GM21515 (cell line): ENCODE measurements at regions not wholly inside any gene's neighbourhood (a gene's known extent, or its start where the extent isn't known, plus 50 kb on each side); places are given as distances from the start of the nearest gene placed in this dataset.

Source experiments
- ATAC-seq: cut with Tn5 transposase; IDR thresholded peaks from one replicate; pipeline ENCODE4 v1.9.1; 2021; ENCODE audit not compliant: unreplicated experiment

GRCh38 chr4:13316354-13316753 lies 167.8 kb downstream of the RAB28 start:
- ATAC-seq: no peak

DNA sequence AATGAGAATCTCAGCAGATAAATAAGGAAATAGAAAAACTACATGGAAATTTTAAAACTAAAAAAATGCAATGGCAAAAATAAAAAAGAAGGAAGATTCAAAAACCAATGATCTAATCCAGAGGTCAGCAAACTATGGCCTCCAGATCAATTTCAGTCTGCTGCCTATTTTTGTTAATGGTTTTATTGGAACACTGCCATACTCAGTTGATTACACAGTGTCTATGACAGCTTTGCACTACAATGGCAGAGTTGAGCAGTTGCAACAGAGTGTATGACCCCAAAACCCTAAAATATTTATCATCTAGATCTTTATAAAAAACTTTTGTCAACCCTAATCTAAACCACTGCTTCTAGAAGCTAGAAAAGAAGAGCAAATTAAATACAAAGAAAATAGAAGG lies 170.3 kb downstream of the RAB28 start:
- no peak for ATAC-seq

DNA sequence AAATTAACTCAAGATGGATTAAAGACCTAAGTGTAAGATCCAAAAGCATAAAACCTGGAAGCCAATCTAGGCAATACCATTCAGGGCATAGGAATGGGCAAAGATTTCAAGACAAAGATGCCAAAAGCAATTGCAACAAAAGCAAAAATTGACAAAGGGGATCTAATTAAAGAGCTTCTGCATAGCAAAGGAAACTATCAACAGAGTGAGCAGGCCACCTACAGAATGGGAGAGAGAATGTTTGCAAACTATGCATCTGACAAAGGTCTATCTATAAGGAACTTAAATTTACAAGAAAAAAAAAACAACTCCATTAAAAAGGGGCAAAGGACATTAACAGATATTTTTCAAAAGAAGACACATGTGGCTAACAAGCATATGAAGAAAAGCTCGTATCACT lies 171.9 kb downstream of the RAB28 start:
- ATAC-seq: no peak

- ATAC-seq: no peak
These were observed 174.4 kb downstream of the RAB28 start for GRCh38 chr4:13309751-13310150.

DNA sequence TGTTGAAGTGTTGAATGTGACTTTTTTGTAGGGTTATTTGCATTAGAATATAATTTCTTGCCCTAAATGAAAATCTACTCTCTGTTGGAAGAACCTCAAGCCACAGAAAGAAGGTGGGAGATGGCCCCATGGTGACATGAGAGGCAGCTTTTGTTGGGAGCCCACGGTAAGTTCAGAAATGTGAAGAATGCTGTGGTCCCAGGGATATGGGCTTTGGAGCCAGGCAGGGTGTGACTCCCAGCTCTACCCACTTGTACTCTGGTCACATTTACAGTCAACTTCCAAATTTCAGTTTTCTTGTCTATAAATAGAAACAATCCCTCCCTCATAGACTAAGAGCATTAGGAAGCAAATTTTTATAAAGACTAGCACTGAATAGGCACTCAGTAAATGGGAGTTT lies 177.8 kb downstream of the RAB28 start:
- no peak for ATAC-seq

DNA sequence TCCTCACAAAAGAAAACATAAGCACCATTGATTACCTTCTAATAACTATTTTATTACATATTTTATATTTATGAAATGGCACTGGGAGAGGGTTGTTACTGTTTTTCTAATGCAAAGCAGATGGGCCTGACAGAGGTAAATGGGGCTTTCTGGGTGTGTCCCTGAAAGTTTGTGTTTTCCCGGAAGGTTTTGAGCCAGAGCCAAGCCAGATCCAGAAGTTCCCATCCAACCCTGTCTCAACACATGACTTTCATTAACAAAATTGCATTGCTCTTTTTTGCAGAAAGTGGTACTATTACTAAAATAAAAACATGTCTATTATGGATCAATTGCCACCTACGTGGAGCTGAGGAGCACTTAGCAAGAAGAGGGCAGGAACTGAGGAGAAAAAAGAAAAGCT lies 181.3 kb downstream of the RAB28 start:
- no peak for ATAC-seq

DNA sequence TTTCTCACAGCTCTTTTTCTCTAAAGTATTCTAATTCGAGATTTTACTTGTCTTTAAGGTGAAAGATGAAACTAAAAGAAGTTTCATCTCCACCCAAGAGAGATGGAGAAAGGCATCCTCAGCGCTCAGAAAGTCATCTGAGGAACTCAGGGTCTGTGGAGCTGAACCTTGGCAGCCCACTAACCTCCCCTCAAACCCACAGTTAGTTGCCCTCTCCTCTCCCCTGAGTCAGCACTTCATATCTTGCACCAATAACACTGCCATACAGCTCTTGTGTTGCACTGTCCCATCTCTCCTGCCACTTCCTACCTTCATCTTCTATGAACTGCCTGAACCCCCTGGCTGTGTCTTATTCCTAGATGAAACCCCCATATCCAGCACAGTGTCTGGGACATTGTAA lies 184.8 kb downstream of the RAB28 start:
- no peak for ATAC-seq

DNA sequence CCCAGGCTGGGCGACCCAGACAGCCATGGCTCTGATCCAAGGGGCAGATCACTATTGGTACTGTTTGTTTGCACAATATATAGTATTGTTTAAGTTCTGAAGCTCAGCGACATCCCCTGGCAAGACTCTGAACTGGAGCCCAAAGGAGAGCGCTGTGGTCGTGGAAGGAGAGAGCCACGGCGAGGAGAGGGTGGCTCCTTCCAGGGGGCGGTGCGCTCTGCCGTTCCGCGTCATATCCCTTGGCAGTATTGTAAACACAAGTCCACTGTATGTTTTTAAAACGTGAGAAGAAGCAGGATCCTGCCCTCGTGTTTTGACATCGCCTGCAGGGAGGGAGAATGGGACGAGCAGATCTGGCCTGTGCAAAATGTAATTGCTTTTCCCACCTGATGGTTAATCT lies 185.5 kb downstream of the RAB28 start:
- no peak for ATAC-seq

- no peak for ATAC-seq
These were observed 187.2 kb downstream of the RAB28 start for GRCh38 chr4:13296986-13297385.

- ATAC-seq: no peak
These were observed 189.1 kb downstream of the RAB28 start for GRCh38 chr4:13294961-13295605.

DNA sequence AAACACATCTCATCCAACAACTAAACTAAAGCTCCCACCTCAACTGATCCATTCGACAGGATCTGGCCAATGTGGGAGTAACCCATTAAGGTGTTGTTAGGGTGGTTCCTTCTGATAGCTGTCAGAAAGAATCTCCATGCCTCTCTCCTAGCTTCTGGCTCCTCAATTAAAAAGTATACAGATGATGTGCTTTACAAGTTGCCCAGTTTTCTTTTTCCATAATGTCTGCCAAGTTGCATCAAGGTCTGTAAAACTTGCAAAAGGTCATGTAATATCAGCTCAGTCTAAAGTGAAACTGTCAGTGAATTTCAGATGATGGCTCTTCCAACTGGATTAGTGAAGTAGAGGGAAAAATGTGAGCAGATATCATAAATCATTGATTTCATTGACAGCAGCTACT lies 191.8 kb downstream of the RAB28 start:
- ATAC-seq: no peak

DNA sequence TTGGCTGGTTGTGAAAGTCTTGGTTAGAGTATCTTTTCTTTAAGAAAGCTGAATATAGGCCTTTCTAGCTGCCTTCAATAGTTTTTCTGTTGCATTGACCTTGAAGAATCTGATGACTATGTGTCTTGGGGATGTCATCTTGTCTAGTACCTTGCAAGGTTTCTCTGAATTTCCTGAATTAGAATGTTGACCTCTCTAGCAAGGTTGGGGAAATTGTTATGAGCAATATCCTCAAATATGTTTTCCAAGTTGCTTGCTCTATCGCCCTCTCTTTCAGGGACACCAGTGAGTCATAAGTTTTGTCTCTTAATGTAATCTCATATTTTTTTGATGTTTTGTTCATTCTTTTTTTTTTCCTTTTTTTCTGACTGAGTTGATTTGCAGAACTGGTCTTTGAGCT lies 194.7 kb downstream of the RAB28 start:
- no peak for ATAC-seq

DNA sequence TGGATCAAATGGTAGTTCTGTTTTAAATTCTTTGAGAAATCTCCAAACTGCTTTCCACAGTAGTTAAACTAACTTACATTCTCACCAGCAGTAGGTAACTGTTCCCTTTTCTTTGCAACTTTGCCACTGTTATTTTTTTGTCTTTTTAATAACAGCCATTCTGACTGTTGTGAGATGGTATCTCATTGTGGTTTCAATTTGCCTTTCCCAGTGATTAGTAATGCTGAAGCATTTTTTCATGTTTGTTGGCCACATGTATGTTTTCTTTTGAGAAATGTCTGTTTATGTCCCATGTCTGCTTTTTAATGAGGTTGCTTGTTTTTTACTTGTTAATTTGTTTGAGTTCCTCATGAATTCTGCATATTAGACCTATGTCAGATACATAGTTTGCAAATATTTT lies 198.8 kb downstream of the RAB28 start:
- no peak for ATAC-seq

DNA sequence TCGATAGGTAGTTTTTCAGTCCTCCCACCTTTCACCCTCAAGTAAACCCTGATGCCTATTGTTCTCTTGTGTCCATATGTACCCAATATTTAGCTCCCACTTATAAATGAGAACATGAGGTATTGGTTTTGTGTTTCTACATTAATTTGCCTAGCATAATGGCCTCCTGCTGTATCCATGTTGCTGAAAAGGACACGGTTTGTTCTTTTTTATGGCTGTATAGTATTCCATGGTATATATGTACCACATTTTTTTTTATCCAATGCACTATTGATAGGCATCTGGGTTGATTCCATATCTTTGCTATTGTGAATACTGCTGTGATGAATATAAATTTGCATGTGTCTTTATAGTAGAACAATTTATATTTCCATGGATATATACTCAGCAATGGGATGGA lies 199.2 kb downstream of the RAB28 start:
- no peak for ATAC-seq

GRCh38 chr4:13276357-13276756 lies 207.8 kb downstream of the RAB28 start:
- ATAC-seq: no peak

DNA sequence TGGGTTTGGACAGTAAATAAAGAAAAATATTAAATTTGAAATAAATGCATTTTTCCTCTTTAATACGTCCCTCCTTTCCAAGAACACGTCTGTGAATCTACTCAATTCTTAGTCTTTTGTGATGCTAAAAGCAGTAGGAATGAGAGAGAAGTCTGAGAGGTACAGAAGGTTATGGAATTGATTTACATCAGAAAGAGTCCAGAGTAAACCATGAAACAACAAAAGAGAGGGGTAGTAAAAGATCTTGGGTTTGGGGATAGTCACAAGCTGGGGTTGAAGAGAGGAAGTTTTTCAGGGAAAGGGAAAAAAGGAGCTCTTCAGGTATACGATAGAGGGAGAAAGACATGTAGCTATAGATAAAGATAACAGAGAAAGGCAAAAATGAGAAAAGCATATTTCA lies 215.4 kb downstream of the RAB28 start:
- ATAC-seq: no peak

DNA sequence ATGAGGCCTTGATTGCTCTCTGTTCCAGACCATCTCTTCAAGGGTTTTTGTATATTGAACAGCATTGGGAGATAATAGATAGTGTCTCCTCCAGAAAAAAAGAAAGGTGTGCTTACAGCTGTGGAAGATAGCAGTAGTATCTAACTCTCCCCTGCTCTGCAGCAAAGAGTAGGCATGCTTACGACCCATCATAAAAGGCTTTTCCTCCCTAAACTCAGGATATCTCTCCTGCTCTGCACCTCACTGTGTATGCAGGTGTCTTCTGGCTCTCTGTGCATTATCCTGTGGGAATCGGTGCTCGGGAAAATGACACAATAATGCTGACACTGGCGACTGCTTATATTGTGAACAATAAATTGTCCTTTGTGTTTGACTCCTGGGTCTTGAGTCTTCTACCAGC lies 216.0 kb downstream of the RAB28 start:
- no peak for ATAC-seq

GRCh38 chr4:13267091-13267490 lies 217.0 kb downstream of the RAB28 start:
- no peak for ATAC-seq

GRCh38 chr4:13266687-13267086 lies 217.5 kb downstream of the RAB28 start:
- ATAC-seq: no peak

- no peak for ATAC-seq
These were observed 220.1 kb downstream of the RAB28 start for GRCh38 chr4:13263967-13264525.

DNA sequence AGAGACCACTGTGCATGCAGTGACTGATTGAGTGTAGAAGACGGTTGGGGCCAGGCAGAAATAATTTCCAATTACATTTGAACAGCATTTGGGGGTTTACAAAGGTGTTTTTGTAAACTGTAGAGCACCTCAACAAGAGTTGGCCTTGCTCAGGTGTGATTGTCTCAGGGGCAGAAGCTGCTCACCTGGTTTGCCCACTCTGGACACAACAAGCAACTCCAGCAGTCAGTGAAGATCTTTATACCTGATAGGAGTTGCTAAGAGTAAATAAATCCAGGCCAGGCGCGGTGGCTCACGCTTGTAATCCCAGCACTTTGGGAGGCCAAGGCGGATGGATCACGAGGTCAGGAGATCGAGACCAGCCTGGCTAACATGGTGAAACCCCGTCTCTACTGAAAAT lies 221.3 kb downstream of the RAB28 start:
- ATAC-seq: no peak

GRCh38 chr4:13261486-13262257 lies 222.5 kb downstream of the RAB28 start:
- ATAC-seq: no peak

DNA sequence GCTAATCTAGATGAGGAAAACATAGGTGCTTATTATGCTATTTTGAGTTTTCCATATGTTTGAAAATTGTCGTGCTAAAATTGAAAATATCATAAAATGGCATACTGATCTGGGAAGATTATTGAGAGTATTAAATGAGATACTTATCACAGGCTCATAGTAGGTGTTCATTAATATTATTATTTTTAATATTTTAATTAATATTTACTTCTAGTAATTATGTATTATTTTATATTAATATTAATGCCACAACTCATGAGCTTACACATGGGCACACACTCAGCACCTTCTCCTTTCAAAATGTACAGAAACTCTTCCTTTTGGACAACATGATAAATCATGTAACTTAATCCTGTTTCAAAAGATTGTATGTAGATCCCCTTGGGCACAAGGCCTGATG lies 223.6 kb downstream of the RAB28 start:
- ATAC-seq: no peak
